GM23338 (cell line): ENCODE measurements at regions not wholly inside any gene's neighbourhood (a gene's known extent, or its start where the extent isn't known, plus 50 kb on each side); places are given as distances from the start of the nearest gene placed in this dataset.

Experiments
- ATAC-seq: fragments of 200-7000 bp; cut with Tn5 transposase; 3 replicates; pipeline ENCODE4 v1.9.1; 2020
- DNase-seq: peaks from one replicate; pipeline ENCODE4 v3.0.0-alpha.2; 2015; ENCODE audit warnings: low spot score
- H2AFZ ChIP-seq: fragments of 200-600 bp; sonication (generic); 2 replicates; pipeline ENCODE4 v1.8.0; 2016; ENCODE audit warnings: antibody characterized with exemption, mild to moderate bottlenecking, moderate library complexity
- H3F3A ChIP-seq: fragments of 200-600 bp; sonication (generic); replicated peaks from 2 replicates; pipeline ENCODE4 v1.8.0; 2017; ENCODE audit warnings: antibody characterized with exemption, mixed run types, low read depth
- H3K27ac ChIP-seq: fragments of 200-600 bp; sonication (generic); 2 replicates; pipeline ENCODE4 v1.6.1; 2016; ENCODE audit warnings: low read depth
- H3K27me3 ChIP-seq: fragments of 200-600 bp; sonication (generic); 2 replicates; pipeline ENCODE4 v1.8.0; 2016; ENCODE audit warnings: mild to moderate bottlenecking, mixed run types, moderate library complexity; ENCODE audit not compliant: insufficient read depth
- H3K36me3 ChIP-seq: fragments of 200-600 bp; sonication (generic); 2 replicates; pipeline ENCODE4 v1.8.0; 2016; ENCODE audit warnings: mild to moderate bottlenecking; ENCODE audit not compliant: insufficient read depth
- H3K4me1 ChIP-seq: fragments of 200-600 bp; sonication (generic); 2 replicates; pipeline ENCODE4 v1.8.0; 2016; ENCODE audit warnings: mild to moderate bottlenecking, moderate library complexity; ENCODE audit not compliant: insufficient read depth
- H3K4me2 ChIP-seq: fragments of 200-600 bp; sonication (generic); 2 replicates; pipeline ENCODE4 v1.7.1; 2017; ENCODE audit warnings: mixed run types
- H3K4me3 ChIP-seq: fragments of 200-600 bp; sonication (generic); 2 replicates; pipeline ENCODE4 v1.6.1; 2016; ENCODE audit warnings: mixed run types
- H3K79me2 ChIP-seq: fragments of 200-600 bp; sonication (generic); replicated peaks from 2 replicates; pipeline ENCODE4 v1.8.0; 2017; ENCODE audit warnings: mild to moderate bottlenecking; ENCODE audit not compliant: insufficient read depth
- H3K9me2 ChIP-seq: fragments of 200-600 bp; sonication (generic); 2 replicates; pipeline ENCODE4 v1.8.0; 2017; ENCODE audit not compliant: insufficient read depth
- H4K20me1 ChIP-seq: fragments of 200-600 bp; sonication (generic); replicated peaks from 2 replicates; pipeline ENCODE4 v1.8.0; 2017; ENCODE audit warnings: mild to moderate bottlenecking; ENCODE audit not compliant: insufficient read depth
- H3K27ac Mint-ChIP-seq: 2 replicates; pipeline ENCODE4 v1.8.0; 2020; ENCODE audit warnings: inconsistent platforms, mild to moderate bottlenecking, moderate library complexity, mixed read lengths
- H3K27me3 Mint-ChIP-seq: 3 replicates; pipeline ENCODE4 v1.8.0; 2022; ENCODE audit warnings: low read depth, mild to moderate bottlenecking, moderate library complexity, mixed read lengths, inconsistent platforms; ENCODE audit not compliant: insufficient read depth, poor library complexity
- H3K36me3 Mint-ChIP-seq: 3 replicates; pipeline ENCODE4 v1.8.0; 2021; ENCODE audit warnings: low read depth, mild to moderate bottlenecking, inconsistent platforms, moderate library complexity, mixed read lengths
- H3K4me1 Mint-ChIP-seq: 3 replicates; pipeline ENCODE4 v1.8.0; 2020; ENCODE audit warnings: mild to moderate bottlenecking, inconsistent platforms, mixed read lengths
- H3K4me3 Mint-ChIP-seq: 3 replicates; pipeline ENCODE4 v1.8.0; 2021; ENCODE audit warnings: moderate library complexity, mild to moderate bottlenecking, inconsistent platforms, mixed read lengths
- H3K9me3 Mint-ChIP-seq: 3 replicates; pipeline ENCODE4 v1.8.0; 2020; ENCODE audit warnings: moderate library complexity, mild to moderate bottlenecking, inconsistent platforms, mixed read lengths
- CREB1 ChIP-seq: fragments of 250-450 bp; sonication (Bioruptor Pico); IDR thresholded peaks from 2 replicates; pipeline ENCODE4 v1.5.0; 2020; ENCODE audit warnings: low read depth, mild to moderate bottlenecking, moderate library complexity
- JUNB ChIP-seq: IDR thresholded peaks from one replicate; pipeline ENCODE4 v1.6.1; 2016; ENCODE audit warnings: antibody characterized with exemption; ENCODE audit not compliant: unreplicated experiment
- POLR2AphosphoS5 ChIP-seq: IDR thresholded peaks from 2 replicates; pipeline ENCODE4 v1.6.1; 2016; ENCODE audit warnings: antibody characterized with exemption, low read depth
- TF ChIP-seq, protein P1 (sequence below): fragments of 250-450 bp; sonication (Bioruptor Pico); IDR thresholded peaks from 2 replicates; pipeline ENCODE4 v1.5.0; 2020; ENCODE audit warnings: mild to moderate bottlenecking, moderate library complexity
- TF ChIP-seq, protein P2 (sequence below): IDR thresholded peaks from 2 replicates; pipeline ENCODE4 v1.6.1; 2016; ENCODE audit warnings: antibody characterized with exemption

DNA sequence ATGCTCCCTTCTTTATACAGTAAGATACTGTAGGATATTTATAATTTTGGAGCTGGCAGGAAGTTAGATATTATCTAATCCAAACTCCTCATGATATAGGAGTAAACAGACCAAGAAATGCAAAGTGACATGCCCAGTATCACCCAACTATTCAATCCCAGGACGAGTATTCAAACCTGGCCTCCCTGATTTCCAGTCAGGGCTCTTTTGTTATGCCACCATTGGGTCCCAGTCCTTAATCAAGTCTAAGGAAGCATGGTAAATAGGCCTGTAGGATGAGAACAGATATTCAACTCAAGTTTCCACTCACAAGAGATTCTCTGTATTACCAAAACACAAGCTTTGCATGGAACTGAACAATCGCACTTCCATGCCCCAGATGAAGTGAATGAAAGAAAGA lies 484.0 kb upstream of the API5 start (continued):
- TF ChIP-seq, protein P1, sequence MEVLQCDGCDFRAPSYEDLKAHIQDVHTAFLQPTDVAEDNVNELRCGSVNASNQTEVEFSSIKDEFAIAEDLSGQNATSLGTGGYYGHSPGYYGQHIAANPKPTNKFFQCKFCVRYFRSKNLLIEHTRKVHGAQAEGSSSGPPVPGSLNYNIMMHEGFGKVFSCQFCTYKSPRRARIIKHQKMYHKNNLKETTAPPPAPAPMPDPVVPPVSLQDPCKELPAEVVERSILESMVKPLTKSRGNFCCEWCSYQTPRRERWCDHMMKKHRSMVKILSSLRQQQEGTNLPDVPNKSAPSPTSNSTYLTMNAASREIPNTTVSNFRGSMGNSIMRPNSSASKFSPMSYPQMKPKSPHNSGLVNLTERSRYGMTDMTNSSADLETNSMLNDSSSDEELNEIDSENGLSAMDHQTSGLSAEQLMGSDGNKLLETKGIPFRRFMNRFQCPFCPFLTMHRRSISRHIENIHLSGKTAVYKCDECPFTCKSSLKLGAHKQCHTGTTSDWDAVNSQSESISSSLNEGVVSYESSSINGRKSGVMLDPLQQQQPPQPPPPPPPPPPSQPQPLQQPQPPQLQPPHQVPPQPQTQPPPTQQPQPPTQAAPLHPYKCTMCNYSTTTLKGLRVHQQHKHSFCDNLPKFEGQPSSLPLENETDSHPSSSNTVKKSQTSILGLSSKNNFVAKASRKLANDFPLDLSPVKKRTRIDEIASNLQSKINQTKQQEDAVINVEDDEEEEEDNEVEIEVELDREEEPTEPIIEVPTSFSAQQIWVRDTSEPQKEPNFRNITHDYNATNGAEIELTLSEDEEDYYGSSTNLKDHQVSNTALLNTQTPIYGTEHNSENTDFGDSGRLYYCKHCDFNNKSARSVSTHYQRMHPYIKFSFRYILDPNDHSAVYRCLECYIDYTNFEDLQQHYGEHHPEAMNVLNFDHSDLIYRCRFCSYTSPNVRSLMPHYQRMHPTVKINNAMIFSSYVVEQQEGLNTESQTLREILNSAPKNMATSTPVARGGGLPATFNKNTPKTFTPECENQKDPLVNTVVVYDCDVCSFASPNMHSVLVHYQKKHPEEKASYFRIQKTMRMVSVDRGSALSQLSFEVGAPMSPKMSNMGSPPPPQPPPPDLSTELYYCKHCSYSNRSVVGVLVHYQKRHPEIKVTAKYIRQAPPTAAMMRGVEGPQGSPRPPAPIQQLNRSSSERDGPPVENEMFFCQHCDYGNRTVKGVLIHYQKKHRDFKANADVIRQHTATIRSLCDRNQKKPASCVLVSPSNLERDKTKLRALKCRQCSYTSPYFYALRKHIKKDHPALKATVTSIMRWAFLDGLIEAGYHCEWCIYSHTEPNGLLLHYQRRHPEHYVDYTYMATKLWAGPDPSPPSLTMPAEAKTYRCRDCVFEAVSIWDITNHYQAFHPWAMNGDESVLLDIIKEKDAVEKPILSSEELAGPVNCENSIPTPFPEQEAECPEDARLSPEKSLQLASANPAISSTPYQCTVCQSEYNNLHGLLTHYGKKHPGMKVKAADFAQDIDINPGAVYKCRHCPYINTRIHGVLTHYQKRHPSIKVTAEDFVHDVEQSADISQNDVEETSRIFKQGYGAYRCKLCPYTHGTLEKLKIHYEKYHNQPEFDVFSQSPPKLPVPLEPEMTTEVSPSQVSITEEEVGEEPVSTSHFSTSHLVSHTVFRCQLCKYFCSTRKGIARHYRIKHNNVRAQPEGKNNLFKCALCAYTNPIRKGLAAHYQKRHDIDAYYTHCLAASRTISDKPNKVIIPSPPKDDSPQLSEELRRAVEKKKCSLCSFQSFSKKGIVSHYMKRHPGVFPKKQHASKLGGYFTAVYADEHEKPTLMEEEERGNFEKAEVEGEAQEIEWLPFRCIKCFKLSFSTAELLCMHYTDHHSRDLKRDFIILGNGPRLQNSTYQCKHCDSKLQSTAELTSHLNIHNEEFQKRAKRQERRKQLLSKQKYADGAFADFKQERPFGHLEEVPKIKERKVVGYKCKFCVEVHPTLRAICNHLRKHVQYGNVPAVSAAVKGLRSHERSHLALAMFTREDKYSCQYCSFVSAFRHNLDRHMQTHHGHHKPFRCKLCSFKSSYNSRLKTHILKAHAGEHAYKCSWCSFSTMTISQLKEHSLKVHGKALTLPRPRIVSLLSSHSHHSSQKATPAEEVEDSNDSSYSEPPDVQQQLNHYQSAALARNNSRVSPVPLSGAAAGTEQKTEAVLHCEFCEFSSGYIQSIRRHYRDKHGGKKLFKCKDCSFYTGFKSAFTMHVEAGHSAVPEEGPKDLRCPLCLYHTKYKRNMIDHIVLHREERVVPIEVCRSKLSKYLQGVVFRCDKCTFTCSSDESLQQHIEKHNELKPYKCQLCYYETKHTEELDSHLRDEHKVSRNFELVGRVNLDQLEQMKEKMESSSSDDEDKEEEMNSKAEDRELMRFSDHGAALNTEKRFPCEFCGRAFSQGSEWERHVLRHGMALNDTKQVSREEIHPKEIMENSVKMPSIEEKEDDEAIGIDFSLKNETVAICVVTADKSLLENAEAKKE (CRISPR knock-in tag): no peak
- no peak for TF ChIP-seq POLR2AphosphoS5
- TF ChIP-seq, protein P2, sequence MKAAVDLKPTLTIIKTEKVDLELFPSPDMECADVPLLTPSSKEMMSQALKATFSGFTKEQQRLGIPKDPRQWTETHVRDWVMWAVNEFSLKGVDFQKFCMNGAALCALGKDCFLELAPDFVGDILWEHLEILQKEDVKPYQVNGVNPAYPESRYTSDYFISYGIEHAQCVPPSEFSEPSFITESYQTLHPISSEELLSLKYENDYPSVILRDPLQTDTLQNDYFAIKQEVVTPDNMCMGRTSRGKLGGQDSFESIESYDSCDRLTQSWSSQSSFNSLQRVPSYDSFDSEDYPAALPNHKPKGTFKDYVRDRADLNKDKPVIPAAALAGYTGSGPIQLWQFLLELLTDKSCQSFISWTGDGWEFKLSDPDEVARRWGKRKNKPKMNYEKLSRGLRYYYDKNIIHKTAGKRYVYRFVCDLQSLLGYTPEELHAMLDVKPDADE: no peak
- TF ChIP-seq JUNB: no peak
- no peak for TF ChIP-seq CREB1 (CRISPR knock-in tag)

DNA sequence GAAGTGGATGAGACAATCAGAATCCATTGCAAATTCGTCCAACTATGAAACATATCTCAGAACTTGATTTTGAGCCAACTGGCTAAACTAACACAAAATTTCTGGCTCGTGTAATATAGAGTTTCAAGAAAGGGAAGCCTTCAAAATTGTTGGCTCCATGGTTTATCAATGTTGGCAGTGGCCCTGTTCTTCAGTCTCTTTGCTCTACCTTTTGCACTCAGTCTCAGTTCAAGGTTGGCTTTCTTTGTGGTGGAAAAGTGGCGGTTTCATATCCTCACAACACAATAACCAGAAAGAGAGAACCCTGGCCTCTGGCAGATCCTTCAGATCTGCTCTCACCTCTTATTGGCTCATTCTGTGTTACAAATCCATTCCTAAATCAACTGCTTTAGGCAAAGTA lies 473.8 kb upstream of the API5 start:
- H3K9me3 Mint-ChIP-seq: peaks cover 97% of the 10 kb centered on the region
- Histone ChIP-seq H3K36me3 (0 out of 2 replicates have a peak, but pooled peaks cover 4% of the 10 kb centered on the region), H3K9me2 (peaks cover 4% of the 10 kb centered on the region; the same call in 1 of the 2 replicates), H2AFZ (no peak overlapping the region), H3K79me2 (no peaks in the 10 kb centered on the region), H3K4me1 (peaks cover 14% of the 10 kb centered on the region), H3K27me3 (no peaks in the 10 kb centered on the region), H3F3A (no peaks in the 10 kb centered on the region), H3K4me2 (no peak overlapping the region), H3K4me3 (no peak overlapping the region), H3K27ac (no peak overlapping the region), H4K20me1 (no peaks in the 10 kb centered on the region)
- peaks cover 20% of the 10 kb centered on the region for H3K36me3 Mint-ChIP-seq
- TF ChIP-seq CREB1 (CRISPR knock-in tag): no peak
- H3K4me1 Mint-ChIP-seq: peaks cover 2% of the 10 kb centered on the region; the same call in 1 of the 3 replicates
- no peak overlapping the region for H3K4me3 Mint-ChIP-seq
- no peak for ATAC-seq
- no peaks in the 10 kb centered on the region for H3K27me3 Mint-ChIP-seq
- no peak for DNase-seq
- H3K27ac Mint-ChIP-seq: no peak overlapping the region
